ENCODE measurements at regions not wholly inside any gene's neighbourhood (a gene's known extent, or its start where the extent isn't known, plus 50 kb on each side); places are given as distances from the start of the nearest gene placed in this dataset.

DNA sequence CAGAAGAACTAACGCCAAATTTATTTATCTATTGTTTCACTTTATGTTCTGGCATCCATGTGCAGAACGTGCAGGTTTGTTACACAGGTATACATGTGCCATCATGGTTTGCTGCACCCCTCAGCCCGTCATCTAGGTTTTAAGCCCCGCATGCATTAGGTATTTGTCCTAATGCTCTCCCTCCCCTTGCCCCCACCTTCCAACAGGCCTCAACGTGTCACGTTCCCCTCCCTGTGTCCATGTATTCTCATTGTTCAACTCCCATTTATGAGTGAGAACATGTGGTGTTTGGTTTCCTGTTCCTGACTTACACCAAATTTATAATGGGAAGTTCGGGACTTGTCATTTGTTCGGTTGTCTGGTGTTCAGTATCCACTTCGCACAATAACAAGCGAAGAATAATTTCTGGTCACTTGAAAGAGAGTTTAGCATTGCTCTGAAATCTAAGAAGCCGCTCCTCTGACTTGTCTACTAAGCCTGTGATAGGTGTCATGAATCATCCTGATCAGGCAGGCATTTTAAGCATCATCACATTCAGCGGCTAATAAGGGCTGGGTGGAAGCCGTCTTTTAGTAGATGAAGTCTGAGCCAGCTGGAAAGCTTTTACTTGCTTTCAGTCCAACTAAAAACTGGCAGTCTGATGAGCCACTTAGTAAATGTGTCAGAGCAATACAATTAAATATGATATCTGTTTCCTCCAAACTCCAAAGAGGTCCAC is 1065.7 kb upstream of the PABPC4L start:
- Mint-ChIP-seq H3K36me3 (no peaks in the 10 kb centered on the region), H3K27me3 (no peaks in the 10 kb centered on the region), H3K9me3 (peaks cover 2% of the 10 kb centered on the region), H3K4me3 (no peak overlapping the region), H3K27ac (no peak overlapping the region), H3K4me1 (no peaks in the 10 kb centered on the region)
- DNase-seq (no peak), ATAC-seq (ENCODE audit: low read depth) (no peak)
- POLR2A ChIA-PET = no interaction called here

- Mint-ChIP-seq H3K27ac (no peak overlapping the region), H3K4me1 (no peaks in the 10 kb centered on the region), H3K36me3 (no peaks in the 10 kb centered on the region), H3K4me3 (no peak overlapping the region), H3K27me3 (no peaks in the 10 kb centered on the region), H3K9me3 (no peaks in the 10 kb centered on the region)
- no peak for DNase-seq
- POLR2A ChIA-PET = no interaction called here
- no peak for ATAC-seq (ENCODE audit: low read depth)
Measured at GRCh38 chr4:135256111-135256510, 1054.5 kb upstream of the PABPC4L start.

DNA sequence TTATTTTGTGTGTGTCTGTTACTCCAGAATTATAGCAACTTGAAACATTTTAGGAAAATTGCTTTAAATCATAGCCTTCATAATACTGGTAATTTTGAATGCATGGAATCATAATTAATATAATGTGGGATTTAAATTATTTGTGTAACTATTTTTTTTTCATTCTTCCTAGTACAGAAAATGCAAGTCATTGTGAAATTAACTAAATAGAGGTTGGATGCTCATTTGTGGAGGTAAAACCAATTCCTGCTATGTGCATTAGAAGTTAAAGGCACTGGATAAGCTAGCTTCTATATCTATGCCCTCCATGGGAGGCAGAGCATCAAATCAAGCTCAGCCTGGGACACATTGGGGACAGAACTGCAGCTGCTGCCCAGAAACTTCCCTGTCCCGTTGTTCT is 1048.5 kb upstream of the PABPC4L start:
- Mint-ChIP-seq H3K9me3 (peaks cover 1% of the 10 kb centered on the region), H3K27ac (no peak overlapping the region), H3K27me3 (no peaks in the 10 kb centered on the region), H3K4me1 (no peaks in the 10 kb centered on the region), H3K4me3 (no peak overlapping the region), H3K36me3 (no peaks in the 10 kb centered on the region)
- ATAC-seq (ENCODE audit: low read depth) = no peak
- no peak for DNase-seq
- POLR2A ChIA-PET = no interaction called here

DNA sequence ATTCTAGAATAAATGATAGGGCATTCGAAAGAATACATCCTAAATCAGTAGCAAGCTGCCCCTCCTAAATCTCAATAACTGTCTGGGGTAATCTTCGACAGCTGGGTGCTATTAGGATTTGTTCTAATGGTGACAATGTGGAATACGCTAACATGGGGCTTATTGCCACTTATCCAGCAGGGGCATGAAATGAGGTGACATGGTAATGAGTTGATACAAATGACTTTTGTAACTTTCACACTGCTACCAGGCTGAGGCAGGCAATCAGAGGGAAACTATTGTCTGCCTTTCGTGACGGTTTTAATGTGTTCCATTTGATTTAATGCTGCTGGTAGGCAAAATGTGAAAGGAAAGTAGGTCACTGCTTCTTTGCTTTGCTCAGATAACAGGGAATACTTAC is 1047.4 kb upstream of the PABPC4L start:
- POLR2A ChIA-PET = no interaction called here
- DNase-seq = no peak
- ATAC-seq (ENCODE audit: low read depth) = no peak
- Mint-ChIP-seq H3K36me3 (no peaks in the 10 kb centered on the region), H3K4me1 (no peaks in the 10 kb centered on the region), H3K27me3 (no peaks in the 10 kb centered on the region), H3K9me3 (peaks cover 1% of the 10 kb centered on the region), H3K4me3 (no peak overlapping the region), H3K27ac (no peak overlapping the region)

- no peak for ATAC-seq (ENCODE audit: low read depth)
- Mint-ChIP-seq H3K27me3 (no peaks in the 10 kb centered on the region), H3K9me3 (peaks cover 1% of the 10 kb centered on the region), H3K36me3 (no peaks in the 10 kb centered on the region), H3K4me3 (no peak overlapping the region), H3K4me1 (no peaks in the 10 kb centered on the region), H3K27ac (no peak overlapping the region)
- POLR2A ChIA-PET = no interaction called here
- DNase-seq = no peak
Measured at GRCh38 chr4:135244696-135245095, 1043.1 kb upstream of the PABPC4L start.

GRCh38 chr4:135244056-135244455 is 1042.5 kb upstream of the PABPC4L start:
- no peaks in the 10 kb centered on the region for H3K27me3 Mint-ChIP-seq
- POLR2A ChIA-PET = no interaction called here
- ATAC-seq (ENCODE audit: low read depth) = no peak
- H3K4me3 Mint-ChIP-seq = no peak overlapping the region
- H3K36me3 Mint-ChIP-seq = no peaks in the 10 kb centered on the region
- no peaks in the 10 kb centered on the region for H3K4me1 Mint-ChIP-seq
- no peak for DNase-seq
- no peak overlapping the region for H3K27ac Mint-ChIP-seq
- peaks cover 1% of the 10 kb centered on the region for H3K9me3 Mint-ChIP-seq

DNA sequence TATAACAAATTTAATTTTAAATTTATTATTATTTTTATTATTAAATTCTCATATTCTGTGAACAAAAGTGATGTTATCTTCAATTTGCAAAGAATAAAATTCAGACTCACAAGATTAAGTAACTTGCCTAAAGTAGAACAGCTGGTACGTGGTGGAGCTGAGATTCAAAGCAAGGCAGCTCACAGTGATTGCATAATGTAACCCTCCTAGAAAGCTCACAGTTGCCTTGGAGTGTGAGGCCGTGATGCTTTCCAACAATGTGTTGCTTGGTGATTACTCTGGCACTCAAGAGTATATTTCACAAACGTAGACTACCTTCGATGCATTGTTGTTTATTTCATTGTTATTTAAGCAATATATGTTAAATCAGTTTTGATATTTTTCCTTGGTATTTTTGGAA is 1039.2 kb upstream of the PABPC4L start:
- POLR2A ChIA-PET = no interaction called here
- no peak for DNase-seq
- ATAC-seq (ENCODE audit: low read depth) = no peak
- H3K4me1 Mint-ChIP-seq = no peaks in the 10 kb centered on the region
- H3K27me3 Mint-ChIP-seq = no peaks in the 10 kb centered on the region
- H3K27ac Mint-ChIP-seq = no peak overlapping the region
- H3K36me3 Mint-ChIP-seq = no peaks in the 10 kb centered on the region
- no peak overlapping the region for H3K4me3 Mint-ChIP-seq
- no peaks in the 10 kb centered on the region for H3K9me3 Mint-ChIP-seq

GRCh38 chr4:135239964-135240363 is 1038.4 kb upstream of the PABPC4L start:
- POLR2A ChIA-PET = no interaction called here
- Mint-ChIP-seq H3K27ac (no peak overlapping the region), H3K9me3 (no peaks in the 10 kb centered on the region), H3K36me3 (no peaks in the 10 kb centered on the region), H3K4me3 (no peak overlapping the region), H3K4me1 (no peaks in the 10 kb centered on the region), H3K27me3 (no peaks in the 10 kb centered on the region)
- no peak for DNase-seq
- ATAC-seq (ENCODE audit: low read depth) = no peak

DNA sequence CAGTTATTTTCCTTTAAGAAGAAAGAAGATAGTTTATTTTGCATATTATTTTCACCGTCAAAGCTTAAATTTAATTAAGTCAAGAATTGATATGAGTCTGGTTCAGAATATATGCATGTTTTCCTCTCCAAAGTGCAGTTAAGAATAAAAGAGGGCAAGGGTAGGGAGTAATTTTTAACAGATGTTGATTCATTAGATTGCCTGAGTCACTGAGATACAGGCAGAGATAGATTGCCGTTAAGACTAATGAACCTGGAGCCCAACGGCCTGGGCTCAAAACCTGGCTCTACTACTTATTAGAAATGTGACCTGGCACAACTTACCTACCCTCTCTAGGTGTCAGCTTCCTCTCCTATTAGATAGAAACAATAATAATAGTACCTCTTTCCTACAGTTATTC is 1037.4 kb upstream of the PABPC4L start:
- Mint-ChIP-seq H3K27ac (no peak overlapping the region), H3K4me1 (no peaks in the 10 kb centered on the region), H3K36me3 (no peaks in the 10 kb centered on the region), H3K9me3 (no peaks in the 10 kb centered on the region), H3K27me3 (no peaks in the 10 kb centered on the region), H3K4me3 (no peak overlapping the region)
- POLR2A ChIA-PET = no interaction called here
- ATAC-seq (ENCODE audit: low read depth) (no peak), DNase-seq (no peak)

DNA sequence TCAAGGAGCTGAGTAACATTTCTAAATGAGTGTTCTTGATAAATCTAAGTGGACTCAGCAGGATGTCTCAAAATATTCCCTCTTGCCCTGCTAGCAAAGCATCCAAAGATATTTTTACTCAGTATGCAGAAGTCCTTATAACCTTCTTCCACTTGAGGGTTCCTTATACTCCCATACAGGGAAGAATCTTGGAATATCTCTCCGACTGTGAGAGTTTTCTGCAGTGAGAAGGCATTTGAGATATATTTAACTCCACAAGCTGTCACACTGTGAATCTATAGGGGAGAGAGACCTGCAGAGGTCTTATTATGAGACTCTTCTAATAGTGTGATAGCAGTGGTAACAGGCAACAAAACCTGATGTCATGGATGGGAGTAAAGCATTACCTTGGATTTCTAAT is 1034.5 kb upstream of the PABPC4L start:
- POLR2A ChIA-PET = no interaction called here
- ATAC-seq (ENCODE audit: low read depth) = no peak
- Mint-ChIP-seq H3K9me3 (no peaks in the 10 kb centered on the region), H3K27me3 (no peaks in the 10 kb centered on the region), H3K27ac (no peak overlapping the region), H3K36me3 (no peaks in the 10 kb centered on the region), H3K4me1 (no peaks in the 10 kb centered on the region), H3K4me3 (no peak overlapping the region)
- DNase-seq = no peak

DNA sequence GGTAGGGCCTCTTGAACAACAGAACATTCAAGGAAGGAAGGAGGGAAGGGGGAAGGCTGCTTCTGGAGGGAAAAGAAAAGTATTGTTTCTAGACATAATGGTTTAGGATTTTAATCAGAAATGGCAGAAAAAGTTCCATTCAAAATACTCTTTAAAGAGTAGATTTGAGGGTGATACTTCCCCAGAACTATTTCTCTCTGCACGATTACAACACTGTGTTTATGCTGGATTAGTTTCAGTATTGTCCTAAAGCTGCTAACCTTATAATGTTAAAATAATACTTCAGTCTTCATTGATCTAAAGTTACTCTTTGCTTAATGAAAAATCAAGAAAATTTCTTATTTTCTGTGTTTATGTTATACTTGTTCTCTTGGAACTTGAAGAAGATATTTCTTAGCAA is 1026.3 kb upstream of the PABPC4L start:
- Mint-ChIP-seq H3K27me3 (no peaks in the 10 kb centered on the region), H3K4me3 (no peak overlapping the region), H3K36me3 (no peaks in the 10 kb centered on the region), H3K4me1 (no peaks in the 10 kb centered on the region), H3K27ac (no peak overlapping the region), H3K9me3 (no peaks in the 10 kb centered on the region)
- ATAC-seq (ENCODE audit: low read depth) (no peak), DNase-seq (no peak)
- POLR2A ChIA-PET = no interaction called here

- ATAC-seq (ENCODE audit: low read depth) (no peak), DNase-seq (no peak)
- Mint-ChIP-seq H3K27me3 (no peaks in the 10 kb centered on the region), H3K9me3 (no peaks in the 10 kb centered on the region), H3K36me3 (no peaks in the 10 kb centered on the region), H3K4me1 (no peaks in the 10 kb centered on the region), H3K4me3 (no peak overlapping the region), H3K27ac (no peak overlapping the region)
- POLR2A ChIA-PET = no interaction called here
Measured at GRCh38 chr4:135225551-135225950, 1024.0 kb upstream of the PABPC4L start.

- POLR2A ChIA-PET = no interaction called here
- Mint-ChIP-seq H3K36me3 (no peaks in the 10 kb centered on the region), H3K4me1 (no peaks in the 10 kb centered on the region), H3K27me3 (no peaks in the 10 kb centered on the region), H3K9me3 (no peaks in the 10 kb centered on the region), H3K4me3 (no peak overlapping the region), H3K27ac (no peak overlapping the region)
- ATAC-seq (ENCODE audit: low read depth) (no peak), DNase-seq (no peak)
Measured at GRCh38 chr4:135210341-135210740, 1008.8 kb upstream of the PABPC4L start.

DNA sequence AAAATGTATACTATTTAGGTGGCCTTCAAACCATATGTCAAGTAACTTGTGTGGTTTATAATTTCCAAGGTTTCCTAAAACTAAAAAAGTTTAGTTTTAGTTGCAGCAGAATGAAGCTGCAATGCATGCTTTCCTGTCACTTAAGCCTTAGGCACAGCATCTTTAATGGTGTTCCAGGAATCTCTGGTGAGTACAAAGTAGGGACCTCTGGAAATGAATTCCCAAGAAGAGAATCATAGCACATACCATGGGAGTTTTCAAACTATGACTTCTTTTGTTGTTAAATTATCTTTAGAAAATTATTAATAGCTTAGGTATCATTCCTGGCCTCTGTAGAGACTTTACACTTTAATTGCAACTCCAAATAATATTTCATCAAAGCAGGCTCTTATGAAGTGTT is 1005.9 kb upstream of the PABPC4L start:
- DNase-seq (no peak), ATAC-seq (ENCODE audit: low read depth) (no peak)
- POLR2A ChIA-PET = no interaction called here
- Mint-ChIP-seq H3K36me3 (no peaks in the 10 kb centered on the region), H3K27me3 (no peaks in the 10 kb centered on the region), H3K9me3 (no peaks in the 10 kb centered on the region), H3K27ac (no peak overlapping the region), H3K4me3 (no peak overlapping the region), H3K4me1 (no peaks in the 10 kb centered on the region)

- DNase-seq = no peak
- Mint-ChIP-seq H3K9me3 (no peaks in the 10 kb centered on the region), H3K4me1 (no peaks in the 10 kb centered on the region), H3K27me3 (no peaks in the 10 kb centered on the region), H3K36me3 (no peaks in the 10 kb centered on the region), H3K4me3 (no peak overlapping the region), H3K27ac (no peak overlapping the region)
- no peak for ATAC-seq (ENCODE audit: low read depth)
- POLR2A ChIA-PET = no interaction called here
Measured at GRCh38 chr4:135204311-135204710, 1002.7 kb upstream of the PABPC4L start.

Measured in activated naive CD8-positive, alpha-beta T cell treated with anti-CD3 and anti-CD28 coated beads, Interleukin-2, amount 10 ng/mL, durations not matched to agents 7 days and 5 days (primary cell).